ENCODE measurements at regions not wholly inside any gene's neighbourhood (a gene's known extent, or its start where the extent isn't known, plus 50 kb on each side); places are given as distances from the start of the nearest gene placed in this dataset.

- no peaks in the 10 kb centered on the region for H3K27me3 ChIP-seq (ENCODE audit: insufficient read depth, low read length)
- no peaks in the 10 kb centered on the region for H3K4me1 ChIP-seq (ENCODE audit: control insufficient read depth, insufficient read depth, low read length, unreplicated experiment)
- H3K4me3 ChIP-seq (ENCODE audit: low read depth, low read length) = no peak overlapping the region
- no peaks in the 10 kb centered on the region for H3K36me3 ChIP-seq (ENCODE audit: insufficient read depth, low read length)
- no peak overlapping the region for H2AFZ ChIP-seq (ENCODE audit: low read length, unreplicated experiment)
- H3K27ac ChIP-seq (ENCODE audit: low read depth, low read length) = no peak overlapping the region
- no peaks in the 10 kb centered on the region for H3K79me2 ChIP-seq (ENCODE audit: control insufficient read depth, insufficient read depth, low read length, unreplicated experiment)
Measured at GRCh38 chr7:11221984-11222383, 248.3 kb downstream of the PHF14 start.

GRCh38 chr7:11224535-11224934, 250.9 kb downstream of the PHF14 start:
- Histone ChIP-seq H3K36me3 (ENCODE audit: insufficient read depth, low read length) (no peaks in the 10 kb centered on the region), H2AFZ (ENCODE audit: low read length, unreplicated experiment) (no peak overlapping the region), H3K4me3 (ENCODE audit: low read depth, low read length) (no peak overlapping the region), H3K27ac (ENCODE audit: low read depth, low read length) (no peak overlapping the region), H3K4me1 (ENCODE audit: control insufficient read depth, insufficient read depth, low read length, unreplicated experiment) (peaks cover 10% of the 10 kb centered on the region), H3K79me2 (ENCODE audit: control insufficient read depth, insufficient read depth, low read length, unreplicated experiment) (no peaks in the 10 kb centered on the region), H3K27me3 (ENCODE audit: insufficient read depth, low read length) (no peaks in the 10 kb centered on the region)

- H3K27ac ChIP-seq (ENCODE audit: low read depth, low read length) = no peak overlapping the region
- H3K4me1 ChIP-seq (ENCODE audit: control insufficient read depth, insufficient read depth, low read length, unreplicated experiment) = peaks cover 15% of the 10 kb centered on the region
- H3K36me3 ChIP-seq (ENCODE audit: insufficient read depth, low read length) = no peaks in the 10 kb centered on the region
- no peak overlapping the region; the same call in 1 of the 2 replicates for H3K4me3 ChIP-seq (ENCODE audit: low read depth, low read length)
- no peaks in the 10 kb centered on the region for H3K79me2 ChIP-seq (ENCODE audit: control insufficient read depth, insufficient read depth, low read length, unreplicated experiment)
- no peaks in the 10 kb centered on the region for H3K27me3 ChIP-seq (ENCODE audit: insufficient read depth, low read length)
- peak overlapping the region; percentile 66 for H2AFZ ChIP-seq (ENCODE audit: low read length, unreplicated experiment)
Measured at GRCh38 chr7:11228515-11228914, 254.8 kb downstream of the PHF14 start.

- H3K27me3 ChIP-seq (ENCODE audit: insufficient read depth, low read length) = no peaks in the 10 kb centered on the region
- no peaks in the 10 kb centered on the region for H3K36me3 ChIP-seq (ENCODE audit: insufficient read depth, low read length)
- H3K79me2 ChIP-seq (ENCODE audit: control insufficient read depth, insufficient read depth, low read length, unreplicated experiment) = no peaks in the 10 kb centered on the region
- peak overlapping the region; percentile 71 for H2AFZ ChIP-seq (ENCODE audit: low read length, unreplicated experiment)
- no peak overlapping the region for H3K4me3 ChIP-seq (ENCODE audit: low read depth, low read length)
- H3K4me1 ChIP-seq (ENCODE audit: control insufficient read depth, insufficient read depth, low read length, unreplicated experiment) = peaks cover 15% of the 10 kb centered on the region
- H3K27ac ChIP-seq (ENCODE audit: low read depth, low read length) = no peak overlapping the region
Measured at GRCh38 chr7:11231190-11231589, 257.5 kb downstream of the PHF14 start.

GRCh38 chr7:11232462-11232861, 258.8 kb downstream of the PHF14 start:
- no peaks in the 10 kb centered on the region for H3K27me3 ChIP-seq (ENCODE audit: insufficient read depth, low read length)

GRCh38 chr7:11233871-11234270, 260.2 kb downstream of the PHF14 start:
- H3K27ac ChIP-seq (ENCODE audit: low read depth, low read length) = no peak overlapping the region

More at GRCh38 chr7:11232462-11232861, 258.8 kb downstream of the PHF14 start:
- no peak overlapping the region for H3K27ac ChIP-seq (ENCODE audit: low read depth, low read length)
- H3K36me3 ChIP-seq (ENCODE audit: insufficient read depth, low read length) = no peaks in the 10 kb centered on the region
- no peak overlapping the region for H3K4me3 ChIP-seq (ENCODE audit: low read depth, low read length)
- peaks cover 16% of the 10 kb centered on the region for H3K4me1 ChIP-seq (ENCODE audit: control insufficient read depth, insufficient read depth, low read length, unreplicated experiment)
- H3K79me2 ChIP-seq (ENCODE audit: control insufficient read depth, insufficient read depth, low read length, unreplicated experiment) = no peaks in the 10 kb centered on the region
- no peak overlapping the region for H2AFZ ChIP-seq (ENCODE audit: low read length, unreplicated experiment)

GRCh38 chr7:11235491-11235890, 261.8 kb downstream of the PHF14 start:
- Histone ChIP-seq H3K4me1 (ENCODE audit: control insufficient read depth, insufficient read depth, low read length, unreplicated experiment) (peaks cover 9% of the 10 kb centered on the region), H3K79me2 (ENCODE audit: control insufficient read depth, insufficient read depth, low read length, unreplicated experiment) (no peaks in the 10 kb centered on the region), H2AFZ (ENCODE audit: low read length, unreplicated experiment) (no peak overlapping the region), H3K36me3 (ENCODE audit: insufficient read depth, low read length) (no peaks in the 10 kb centered on the region), H3K4me3 (ENCODE audit: low read depth, low read length) (no peak overlapping the region), H3K27me3 (ENCODE audit: insufficient read depth, low read length) (no peaks in the 10 kb centered on the region), H3K27ac (ENCODE audit: low read depth, low read length) (no peak overlapping the region)

More at GRCh38 chr7:11233871-11234270, 260.2 kb downstream of the PHF14 start:
- no peaks in the 10 kb centered on the region for H3K79me2 ChIP-seq (ENCODE audit: control insufficient read depth, insufficient read depth, low read length, unreplicated experiment)
- H3K27me3 ChIP-seq (ENCODE audit: insufficient read depth, low read length) = no peaks in the 10 kb centered on the region
- no peaks in the 10 kb centered on the region for H3K36me3 ChIP-seq (ENCODE audit: insufficient read depth, low read length)
- no peak overlapping the region for H2AFZ ChIP-seq (ENCODE audit: low read length, unreplicated experiment)
- peaks cover 10% of the 10 kb centered on the region for H3K4me1 ChIP-seq (ENCODE audit: control insufficient read depth, insufficient read depth, low read length, unreplicated experiment)
- H3K4me3 ChIP-seq (ENCODE audit: low read depth, low read length) = no peak overlapping the region

GRCh38 chr7:11236680-11237079, 263.0 kb downstream of the PHF14 start:
- H3K79me2 ChIP-seq (ENCODE audit: control insufficient read depth, insufficient read depth, low read length, unreplicated experiment) = no peaks in the 10 kb centered on the region
- H3K4me1 ChIP-seq (ENCODE audit: control insufficient read depth, insufficient read depth, low read length, unreplicated experiment) = peaks cover 4% of the 10 kb centered on the region
- H3K4me3 ChIP-seq (ENCODE audit: low read depth, low read length) = no peak overlapping the region
- H3K27me3 ChIP-seq (ENCODE audit: insufficient read depth, low read length) = no peaks in the 10 kb centered on the region
- no peak overlapping the region for H2AFZ ChIP-seq (ENCODE audit: low read length, unreplicated experiment)
- no peaks in the 10 kb centered on the region for H3K36me3 ChIP-seq (ENCODE audit: insufficient read depth, low read length)
- H3K27ac ChIP-seq (ENCODE audit: low read depth, low read length) = no peak overlapping the region

GRCh38 chr7:11237742-11238141, 264.1 kb downstream of the PHF14 start:
- Histone ChIP-seq H3K79me2 (ENCODE audit: control insufficient read depth, insufficient read depth, low read length, unreplicated experiment) (no peaks in the 10 kb centered on the region), H3K4me1 (ENCODE audit: control insufficient read depth, insufficient read depth, low read length, unreplicated experiment) (peaks cover 4% of the 10 kb centered on the region), H3K36me3 (ENCODE audit: insufficient read depth, low read length) (no peaks in the 10 kb centered on the region), H3K27ac (ENCODE audit: low read depth, low read length) (no peak overlapping the region), H2AFZ (ENCODE audit: low read length, unreplicated experiment) (peak overlapping the region; percentile 89), H3K4me3 (ENCODE audit: low read depth, low read length) (peak overlapping the region; percentile 73), H3K27me3 (ENCODE audit: insufficient read depth, low read length) (no peaks in the 10 kb centered on the region)

GRCh38 chr7:11239316-11239715, 265.6 kb downstream of the PHF14 start:
- H3K27ac ChIP-seq (ENCODE audit: low read depth, low read length) = no peak overlapping the region
- H2AFZ ChIP-seq (ENCODE audit: low read length, unreplicated experiment) = no peak overlapping the region
- no peak overlapping the region for H3K4me3 ChIP-seq (ENCODE audit: low read depth, low read length)
- H3K36me3 ChIP-seq (ENCODE audit: insufficient read depth, low read length) = no peaks in the 10 kb centered on the region
- no peaks in the 10 kb centered on the region for H3K79me2 ChIP-seq (ENCODE audit: control insufficient read depth, insufficient read depth, low read length, unreplicated experiment)
- no peaks in the 10 kb centered on the region for H3K27me3 ChIP-seq (ENCODE audit: insufficient read depth, low read length)
- H3K4me1 ChIP-seq (ENCODE audit: control insufficient read depth, insufficient read depth, low read length, unreplicated experiment) = peaks cover 4% of the 10 kb centered on the region

- Histone ChIP-seq H3K27ac (ENCODE audit: low read depth, low read length) (no peak overlapping the region), H3K79me2 (ENCODE audit: control insufficient read depth, insufficient read depth, low read length, unreplicated experiment) (no peaks in the 10 kb centered on the region), H2AFZ (ENCODE audit: low read length, unreplicated experiment) (no peak overlapping the region), H3K36me3 (ENCODE audit: insufficient read depth, low read length) (no peaks in the 10 kb centered on the region), H3K4me3 (ENCODE audit: low read depth, low read length) (no peak overlapping the region), H3K27me3 (ENCODE audit: insufficient read depth, low read length) (no peaks in the 10 kb centered on the region), H3K4me1 (ENCODE audit: control insufficient read depth, insufficient read depth, low read length, unreplicated experiment) (no peaks in the 10 kb centered on the region)
Measured at GRCh38 chr7:11243739-11244138, 270.1 kb downstream of the PHF14 start.

Data from ACC112 (cell line).